B cell (primary cell): ENCODE measurements at regions not wholly inside any gene's neighbourhood (a gene's known extent, or its start where the extent isn't known, plus 50 kb on each side); places are given as distances from the start of the nearest gene placed in this dataset.

ENCODE experiments used
- EZH2 ChIP-seq: IDR thresholded peaks from 2 replicates; pipeline ENCODE4 v1.6.1; 2012; ENCODE audit warnings: borderline replicate concordance, low read depth, mild to moderate bottlenecking, moderate library complexity, low read length; ENCODE audit not compliant: insufficient read depth, poor library complexity, severe bottlenecking
- TF ChIP-seq, protein P1 (sequence below): fragments of 200-600 bp; IDR thresholded peaks from one replicate; pipeline ENCODE4 v1.8.0; 2022; ENCODE audit warnings: antibody characterized with exemption, mild to moderate bottlenecking

DNA sequence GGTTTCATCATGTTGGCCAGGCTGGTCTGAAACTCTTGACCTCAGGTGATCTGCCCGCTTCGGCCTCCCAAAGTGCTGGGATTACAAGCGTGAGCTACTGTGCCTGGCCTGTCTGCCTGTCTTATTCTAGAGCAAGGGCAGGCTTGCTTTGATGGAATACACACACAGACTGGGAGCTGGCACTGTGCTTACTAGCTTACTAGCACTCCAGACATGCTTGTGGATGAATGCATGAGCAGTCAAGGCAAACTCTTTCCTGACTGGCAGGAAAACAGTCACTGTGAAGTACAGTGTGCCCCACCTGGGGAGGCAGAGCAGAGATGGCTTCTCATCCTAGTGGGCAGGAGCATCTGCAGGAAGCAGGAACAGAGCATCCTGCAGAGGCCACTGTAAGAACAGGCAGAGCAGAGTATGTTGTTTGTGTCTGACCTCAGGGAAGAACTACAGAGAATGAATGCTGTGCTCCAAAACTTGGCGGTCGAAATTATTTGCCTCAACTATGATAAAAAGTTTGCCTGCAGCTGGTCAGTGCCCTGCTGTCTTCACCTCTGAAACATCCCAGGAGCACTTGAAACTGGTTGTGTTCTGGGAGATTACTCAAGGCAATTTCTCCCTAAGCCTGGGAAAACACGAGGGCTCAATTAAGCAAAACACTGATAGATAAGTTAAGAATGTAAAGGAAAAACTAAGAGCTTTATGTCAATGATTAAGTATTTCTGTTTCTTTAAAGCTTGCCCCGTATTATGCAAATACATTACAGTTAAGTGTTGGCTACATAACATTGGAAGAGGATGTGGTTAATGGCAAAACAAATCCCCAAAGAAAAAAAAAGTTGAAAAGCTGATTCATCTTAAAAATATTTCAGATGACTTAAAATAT is 102.4 kb downstream of the VAPA start:
- TF ChIP-seq, protein P1, sequence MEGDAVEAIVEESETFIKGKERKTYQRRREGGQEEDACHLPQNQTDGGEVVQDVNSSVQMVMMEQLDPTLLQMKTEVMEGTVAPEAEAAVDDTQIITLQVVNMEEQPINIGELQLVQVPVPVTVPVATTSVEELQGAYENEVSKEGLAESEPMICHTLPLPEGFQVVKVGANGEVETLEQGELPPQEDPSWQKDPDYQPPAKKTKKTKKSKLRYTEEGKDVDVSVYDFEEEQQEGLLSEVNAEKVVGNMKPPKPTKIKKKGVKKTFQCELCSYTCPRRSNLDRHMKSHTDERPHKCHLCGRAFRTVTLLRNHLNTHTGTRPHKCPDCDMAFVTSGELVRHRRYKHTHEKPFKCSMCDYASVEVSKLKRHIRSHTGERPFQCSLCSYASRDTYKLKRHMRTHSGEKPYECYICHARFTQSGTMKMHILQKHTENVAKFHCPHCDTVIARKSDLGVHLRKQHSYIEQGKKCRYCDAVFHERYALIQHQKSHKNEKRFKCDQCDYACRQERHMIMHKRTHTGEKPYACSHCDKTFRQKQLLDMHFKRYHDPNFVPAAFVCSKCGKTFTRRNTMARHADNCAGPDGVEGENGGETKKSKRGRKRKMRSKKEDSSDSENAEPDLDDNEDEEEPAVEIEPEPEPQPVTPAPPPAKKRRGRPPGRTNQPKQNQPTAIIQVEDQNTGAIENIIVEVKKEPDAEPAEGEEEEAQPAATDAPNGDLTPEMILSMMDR = no peak
- TF ChIP-seq EZH2 = no peak
